PC-9 (cell line): ENCODE measurements at regions not wholly inside any gene's neighbourhood (a gene's known extent, or its start where the extent isn't known, plus 50 kb on each side); places are given as distances from the start of the nearest gene placed in this dataset.

ENCODE experiments used
- BruUV-seq: library from RNA; stranded (reverse); fragments of 400-500 nt; replicated peaks from 2 replicates; lab custom pipeline; 2021; lab: Mats Ljungman, UMichigan
- CTCF ChIA-PET: fragments of 300-600 bp; sonication (Branson Sonifier 250); formaldehyde crosslinking; loops from one replicate; lab custom pipeline; 2022; ENCODE audit warnings: antibody characterized with exemption; lab: Charles Lee
- POLR2A ChIA-PET: fragments of 300-600 bp; sonication (Branson Sonifier 250); formaldehyde crosslinking; loops from one replicate; lab custom pipeline; 2022; ENCODE audit warnings: antibody characterized with exemption; ENCODE audit not compliant: unreplicated experiment; lab: Charles Lee
- DNase-seq, 2 experiments: peaks; one replicate each; pipeline versions ENCODE4 v3.0.0 to v3.0.0-alpha.2; 2015 to 2022; ENCODE audit warnings: mixed read lengths in 1 of 2
- H2AFZ ChIP-seq: fragments of 200-600 bp; sonication (generic); 2 replicates; pipeline ENCODE4 v1.8.1; 2017; ENCODE audit warnings: antibody characterized with exemption
- H3F3A ChIP-seq: fragments of 200-600 bp; sonication (generic); 2 replicates; pipeline ENCODE4 v1.8.1; 2017; ENCODE audit warnings: antibody characterized with exemption, mild to moderate bottlenecking, low read depth; ENCODE audit not compliant: insufficient read depth
- H3K27ac ChIP-seq: fragments of 200-600 bp; sonication (generic); 2 replicates; pipeline ENCODE4 v1.6.1; 2016; ENCODE audit warnings: mixed run types
- H3K27me3 ChIP-seq: fragments of 200-600 bp; sonication (generic); 2 replicates; pipeline ENCODE4 v1.6.1; 2016; ENCODE audit warnings: low read depth, mixed run types; ENCODE audit not compliant: insufficient read depth
- H3K36me3 ChIP-seq: fragments of 200-600 bp; sonication (generic); 2 replicates; pipeline ENCODE4 v1.6.1; 2016; ENCODE audit warnings: low read depth, mixed run types
- H3K4me1 ChIP-seq: fragments of 200-600 bp; sonication (generic); replicated peaks from 2 replicates; pipeline ENCODE4 v1.6.1; 2016; ENCODE audit warnings: mixed run types; ENCODE audit not compliant: insufficient read depth
- H3K4me2 ChIP-seq: fragments of 200-600 bp; sonication (generic); 2 replicates; pipeline ENCODE4 v1.6.1; 2017; ENCODE audit warnings: mixed run types
- H3K4me3 ChIP-seq: fragments of 200-600 bp; sonication (generic); 2 replicates; pipeline ENCODE4 v1.6.1; 2016; ENCODE audit warnings: mixed run types
- H3K79me2 ChIP-seq: fragments of 200-600 bp; sonication (generic); 2 replicates; pipeline ENCODE4 v1.6.1; 2017; ENCODE audit warnings: low read depth, mixed run types
- H3K9me2 ChIP-seq: fragments of 200-600 bp; sonication (generic); 2 replicates; pipeline ENCODE4 v1.8.1; 2017; ENCODE audit warnings: mild to moderate bottlenecking; ENCODE audit not compliant: insufficient read depth
- H3K9me3 ChIP-seq: fragments of 200-600 bp; sonication (generic); 2 replicates; pipeline ENCODE4 v1.8.1; 2016; ENCODE audit warnings: low read depth; ENCODE audit not compliant: insufficient read depth
- H4K20me1 ChIP-seq: fragments of 200-600 bp; sonication (generic); 2 replicates; pipeline ENCODE4 v1.8.1; 2017; ENCODE audit not compliant: insufficient read depth
- EZH2 ChIP-seq: fragments of 200-600 bp; sonication (generic); IDR thresholded peaks from 2 replicates; pipeline ENCODE4 v1.8.0; 2017; ENCODE audit warnings: antibody characterized with exemption, low read depth
- intact Hi-C: fragments of 100-400 bp; cut with micrococcal nuclease; formaldehyde crosslinking; loops from one replicate; pipeline ENCODE4 v1.10.0; 2022; ENCODE audit not compliant: unreplicated experiment
- TF ChIP-seq, protein P1 (sequence below): fragments of 200-600 bp; sonication (generic); conservative IDR thresholded peaks from 2 replicates; pipeline ENCODE4 v1.6.1; 2017; ENCODE audit warnings: mixed run types, antibody characterized with exemption, mild to moderate bottlenecking, moderate library complexity

DNA sequence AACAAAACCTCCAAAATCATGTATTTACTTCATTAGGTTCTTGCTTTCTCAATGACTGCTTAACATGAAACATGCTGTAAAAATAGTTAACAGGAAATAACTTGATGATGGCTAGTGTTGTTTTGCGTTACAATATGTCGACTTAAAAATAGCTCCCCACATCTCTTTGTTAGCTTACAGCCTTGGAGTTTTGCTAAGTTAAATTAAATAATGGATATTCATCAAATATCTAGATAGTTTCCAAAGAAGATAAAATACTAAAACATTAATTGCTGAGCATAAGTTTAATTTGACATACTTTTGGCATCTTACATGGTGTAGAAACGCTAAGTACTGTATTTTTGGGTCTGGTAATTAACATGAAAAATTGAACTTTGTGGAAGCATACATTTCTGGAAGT lies 500.6 kb upstream of the NOVA1 start:
- no peak overlapping the region for H3K4me3 ChIP-seq
- H3K27me3 ChIP-seq, result no peaks in the 10 kb centered on the region
- H2AFZ ChIP-seq, result no peak overlapping the region
- no peak overlapping the region for H3K27ac ChIP-seq
- intact Hi-C loops, result no loop called here
- no peaks in the 10 kb centered on the region for H3K4me1 ChIP-seq
- no TSS peak for BruUV-seq
- DNase-seq, result no peak
- no peaks in the 10 kb centered on the region for H4K20me1 ChIP-seq
- POLR2A ChIA-PET, result no interaction called here
- H3K79me2 ChIP-seq, result no peaks in the 10 kb centered on the region
- H3K9me3 ChIP-seq, result no peaks in the 10 kb centered on the region
- CTCF ChIA-PET, result no interaction called here
- H3K36me3 ChIP-seq, result no peaks in the 10 kb centered on the region
- H3K9me2 ChIP-seq, result no peaks in the 10 kb centered on the region
- no peak for TF ChIP-seq EZH2
- TF ChIP-seq, protein P1, sequence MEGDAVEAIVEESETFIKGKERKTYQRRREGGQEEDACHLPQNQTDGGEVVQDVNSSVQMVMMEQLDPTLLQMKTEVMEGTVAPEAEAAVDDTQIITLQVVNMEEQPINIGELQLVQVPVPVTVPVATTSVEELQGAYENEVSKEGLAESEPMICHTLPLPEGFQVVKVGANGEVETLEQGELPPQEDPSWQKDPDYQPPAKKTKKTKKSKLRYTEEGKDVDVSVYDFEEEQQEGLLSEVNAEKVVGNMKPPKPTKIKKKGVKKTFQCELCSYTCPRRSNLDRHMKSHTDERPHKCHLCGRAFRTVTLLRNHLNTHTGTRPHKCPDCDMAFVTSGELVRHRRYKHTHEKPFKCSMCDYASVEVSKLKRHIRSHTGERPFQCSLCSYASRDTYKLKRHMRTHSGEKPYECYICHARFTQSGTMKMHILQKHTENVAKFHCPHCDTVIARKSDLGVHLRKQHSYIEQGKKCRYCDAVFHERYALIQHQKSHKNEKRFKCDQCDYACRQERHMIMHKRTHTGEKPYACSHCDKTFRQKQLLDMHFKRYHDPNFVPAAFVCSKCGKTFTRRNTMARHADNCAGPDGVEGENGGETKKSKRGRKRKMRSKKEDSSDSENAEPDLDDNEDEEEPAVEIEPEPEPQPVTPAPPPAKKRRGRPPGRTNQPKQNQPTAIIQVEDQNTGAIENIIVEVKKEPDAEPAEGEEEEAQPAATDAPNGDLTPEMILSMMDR, result no peak
- no peaks in the 10 kb centered on the region for H3F3A ChIP-seq
- no peak overlapping the region for H3K4me2 ChIP-seq

DNA sequence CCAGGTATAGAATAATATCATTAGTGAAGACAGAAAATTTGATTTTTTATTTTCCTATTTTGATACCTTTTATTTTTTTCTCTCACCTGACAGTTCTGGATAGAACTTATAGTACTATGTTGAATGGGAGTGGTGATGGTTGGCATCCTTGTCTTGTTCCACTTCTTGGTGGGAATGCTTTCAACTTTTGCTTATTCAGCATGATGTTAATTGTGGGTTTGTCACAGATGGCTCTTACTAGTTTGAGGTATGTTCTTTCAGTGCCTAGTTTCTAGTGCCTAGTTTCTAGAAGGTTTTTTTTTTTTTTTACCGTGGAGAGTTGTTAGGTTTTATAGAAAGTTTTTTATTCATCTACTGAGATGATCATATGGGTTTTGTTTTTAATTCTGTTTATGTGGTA lies 516.3 kb upstream of the NOVA1 start:
- POLR2A ChIA-PET, result no interaction called here

DNA sequence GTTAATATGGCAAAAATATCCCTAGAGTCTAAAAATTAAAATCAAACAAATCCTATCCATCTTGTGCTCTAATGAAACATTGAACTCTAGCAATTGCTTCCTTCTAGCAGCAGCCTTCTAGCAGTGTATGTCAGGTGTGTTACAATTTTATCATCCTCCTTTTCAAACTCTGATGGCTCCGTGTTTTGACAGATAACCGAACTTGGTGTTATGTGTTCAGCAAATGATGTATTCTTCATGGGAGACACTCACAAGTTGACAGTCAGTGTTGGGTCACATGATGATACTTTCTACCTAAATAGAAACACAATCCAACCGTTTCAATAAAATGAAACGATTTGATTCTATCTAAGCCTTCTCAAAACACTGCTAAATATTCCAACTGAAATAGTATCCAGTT lies 525.3 kb upstream of the NOVA1 start:
- H3K4me3 ChIP-seq, result no peak overlapping the region
- no peaks in the 10 kb centered on the region for H3K4me1 ChIP-seq
- TF ChIP-seq, protein P1, result no peak
- TF ChIP-seq EZH2, result no peak
- H2AFZ ChIP-seq, result no peak overlapping the region
- no peaks in the 10 kb centered on the region for H3K27me3 ChIP-seq
- H4K20me1 ChIP-seq, result no peaks in the 10 kb centered on the region
- no peaks in the 10 kb centered on the region for H3F3A ChIP-seq
- H3K9me3 ChIP-seq, result no peaks in the 10 kb centered on the region; the same call in 1 of the 2 replicates
- no peaks in the 10 kb centered on the region for H3K9me2 ChIP-seq
- ChIA-PET CTCF (no interaction called here), POLR2A (no interaction called here)
- H3K36me3 ChIP-seq, result no peaks in the 10 kb centered on the region
- no peaks in the 10 kb centered on the region for H3K79me2 ChIP-seq
- no TSS peak for BruUV-seq
- no peak for DNase-seq
- intact Hi-C loops, result no loop called here
- H3K27ac ChIP-seq, result no peak overlapping the region
- H3K4me2 ChIP-seq, result no peak overlapping the region

More for the DNA sequence above, 516.3 kb upstream of the NOVA1 start:
- H3K4me2 ChIP-seq, result no peak overlapping the region
- no peaks in the 10 kb centered on the region for H3K9me3 ChIP-seq
- H3K79me2 ChIP-seq, result no peaks in the 10 kb centered on the region
- H3K9me2 ChIP-seq, result no peaks in the 10 kb centered on the region
- H4K20me1 ChIP-seq, result no peaks in the 10 kb centered on the region
- intact Hi-C loops, result no loop called here
- no peaks in the 10 kb centered on the region for H3K27me3 ChIP-seq
- no peaks in the 10 kb centered on the region for H3F3A ChIP-seq
- H3K4me1 ChIP-seq, result no peaks in the 10 kb centered on the region
- TF ChIP-seq EZH2, result no peak
- TF ChIP-seq, protein P1, result no peak
- H3K36me3 ChIP-seq, result no peaks in the 10 kb centered on the region
- no peak overlapping the region for H2AFZ ChIP-seq
- CTCF ChIA-PET, result no interaction called here
- H3K4me3 ChIP-seq, result no peak overlapping the region
- no TSS peak for BruUV-seq
- H3K27ac ChIP-seq, result no peak overlapping the region
- DNase-seq, result no peak
